Thyroid gland (tissue), 4 donors: ENCODE measurements at regions not wholly inside any gene's neighbourhood (a gene's known extent, or its start where the extent isn't known, plus 50 kb on each side); places are given as distances from the start of the nearest gene placed in this dataset.

ENCODE experiments used
- DNase-seq, 2 donors: peaks; one replicate each; pipeline ENCODE4 v3.0.0-alpha.2; 2019
- H3K27ac ChIP-seq, 3 donors: fragments of 200-600 bp; sonication (generic); 1 replicate in 2 of 3; 2 replicates in 1 of 3; pipeline ENCODE4 v1.5.1; 2016 to 2019; ENCODE audit warnings: mild to moderate bottlenecking in 1 of 3, moderate library complexity in 1 of 3
- H3K27me3 ChIP-seq: fragments of 200-600 bp; sonication (generic); one replicate; pipeline ENCODE4 v1.5.1; 2019
- H3K36me3 ChIP-seq, 2 donors: fragments of 200-600 bp; sonication (generic); one replicate each; pipeline ENCODE4 v1.5.1; 2016 to 2019
- H3K4me1 ChIP-seq, 2 donors: fragments of 200-600 bp; sonication (generic); one replicate each; pipeline ENCODE4 v1.5.1; 2017 to 2019
- H3K4me3 ChIP-seq, 3 donors: fragments of 200-600 bp; sonication (generic); replicated peaks in 1 of 3; 1 replicate in 2 of 3; 2 replicates in 1 of 3; pipeline ENCODE4 v1.5.1; 2016; ENCODE audit warnings: mild to moderate bottlenecking in 1 of 3
- H3K9me3 ChIP-seq: fragments of 200-600 bp; sonication (generic); one replicate; pipeline ENCODE4 v1.5.1; 2017
- POLR2A ChIP-seq, 2 donors: fragments of 450-650 bp; IDR thresholded peaks; one replicate each; pipeline ENCODE4 v1.6.1; 2017; ENCODE audit warnings: antibody characterized with exemption in 2 of 2, mild to moderate bottlenecking in 2 of 2, moderate library complexity in 1 of 2
- WGBS, 2 donors: methylation state at CpG; one replicate each; pipeline ENCODE4 v1.1.5; 2017; 5-methylcytosine and 5-hydroxymethylcytosine counted together
- intact Hi-C: fragments of 100-400 bp; cut with DNase I; formaldehyde crosslinking; loops from one replicate; pipeline ENCODE4 v1.15.1; 2023
- TF ChIP-seq, protein P1 (sequence below), 6 experiments: fragments of 200-600 bp in 3 of 6; fragments of 450-650 bp in 3 of 6; sonication (generic) in 3 of 6; IDR thresholded peaks; one replicate each; pipeline ENCODE4 v1.5.1; 2016 to 2019; ENCODE audit warnings: antibody characterized with exemption in 6 of 6, mild to moderate bottlenecking in 2 of 6, inconsistent platforms in 1 of 6, moderate library complexity in 1 of 6

DNA sequence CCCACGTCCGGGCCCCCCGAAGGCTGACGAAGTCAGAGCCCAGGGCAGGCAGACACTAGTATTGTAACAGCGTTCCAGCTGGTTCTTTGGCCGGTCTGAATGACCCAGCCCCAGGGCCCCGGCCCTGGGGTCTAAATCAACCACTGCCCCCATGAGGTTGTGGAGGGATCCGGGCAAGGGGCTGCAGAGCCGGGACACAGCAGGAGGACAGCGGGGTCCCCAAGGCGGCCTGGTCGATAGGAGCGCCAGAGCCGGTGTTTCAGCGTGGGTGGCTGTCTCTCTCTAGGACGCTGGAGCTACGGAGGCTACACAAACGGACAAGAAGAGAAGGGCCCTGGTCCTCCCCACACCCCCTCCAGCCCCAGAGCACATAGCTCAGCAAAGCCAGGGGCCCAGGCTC lies 101.8 kb downstream of the RBFOX3 start:
- Histone ChIP-seq H3K27me3 (no peaks in the 10 kb centered on the region), H3K4me3 (no peak overlapping the region), H3K9me3 (no peaks in the 10 kb centered on the region), H3K27ac (no peak overlapping the region), H3K36me3 (no peaks in the 10 kb centered on the region), H3K4me1 (no peaks in the 10 kb centered on the region)
- DNase-seq: no peak
- intact Hi-C loops: no loop called here
- TF ChIP-seq, protein P1, sequence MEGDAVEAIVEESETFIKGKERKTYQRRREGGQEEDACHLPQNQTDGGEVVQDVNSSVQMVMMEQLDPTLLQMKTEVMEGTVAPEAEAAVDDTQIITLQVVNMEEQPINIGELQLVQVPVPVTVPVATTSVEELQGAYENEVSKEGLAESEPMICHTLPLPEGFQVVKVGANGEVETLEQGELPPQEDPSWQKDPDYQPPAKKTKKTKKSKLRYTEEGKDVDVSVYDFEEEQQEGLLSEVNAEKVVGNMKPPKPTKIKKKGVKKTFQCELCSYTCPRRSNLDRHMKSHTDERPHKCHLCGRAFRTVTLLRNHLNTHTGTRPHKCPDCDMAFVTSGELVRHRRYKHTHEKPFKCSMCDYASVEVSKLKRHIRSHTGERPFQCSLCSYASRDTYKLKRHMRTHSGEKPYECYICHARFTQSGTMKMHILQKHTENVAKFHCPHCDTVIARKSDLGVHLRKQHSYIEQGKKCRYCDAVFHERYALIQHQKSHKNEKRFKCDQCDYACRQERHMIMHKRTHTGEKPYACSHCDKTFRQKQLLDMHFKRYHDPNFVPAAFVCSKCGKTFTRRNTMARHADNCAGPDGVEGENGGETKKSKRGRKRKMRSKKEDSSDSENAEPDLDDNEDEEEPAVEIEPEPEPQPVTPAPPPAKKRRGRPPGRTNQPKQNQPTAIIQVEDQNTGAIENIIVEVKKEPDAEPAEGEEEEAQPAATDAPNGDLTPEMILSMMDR (IDR thresholded peaks at IDR 0.05): no peak
- no peak for TF ChIP-seq POLR2A (IDR thresholded peaks at IDR 0.05)
- 72 to 80% methylated on average over 13 to 18 of the region's 18 CpGs for WGBS, 2 donors

DNA sequence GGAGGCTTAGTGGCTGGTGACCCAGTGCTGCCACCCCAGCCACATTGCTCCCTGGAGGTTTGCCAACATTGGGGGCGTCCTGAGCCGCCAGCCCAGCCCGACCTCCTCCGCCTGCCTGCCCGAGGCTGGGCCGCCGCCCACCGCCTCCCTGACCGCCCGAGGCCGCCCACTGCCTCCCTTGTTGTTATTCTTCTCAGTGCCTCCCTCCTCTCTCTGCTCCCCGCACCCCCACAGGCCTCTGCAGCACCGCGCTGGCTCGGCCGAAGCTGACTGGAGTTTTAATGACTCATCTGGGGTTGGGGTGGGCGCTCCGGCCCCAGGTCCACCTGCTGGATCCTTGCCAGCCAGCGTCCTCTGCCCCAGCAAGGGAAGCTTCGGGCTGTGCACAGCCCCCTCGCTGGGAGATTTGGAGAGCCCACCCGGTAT lies 102.5 kb downstream of the RBFOX3 start:
- Histone ChIP-seq H3K9me3 (no peaks in the 10 kb centered on the region), H3K4me3 (no peak overlapping the region), H3K4me1 (no peaks in the 10 kb centered on the region), H3K36me3 (no peaks in the 10 kb centered on the region), H3K27ac (no peak overlapping the region), H3K27me3 (no peaks in the 10 kb centered on the region)
- DNase-seq: no peak
- 28 to 40% methylated on average over 20 to 22 of the region's 22 CpGs for WGBS, 2 donors
- no peak for TF ChIP-seq POLR2A (IDR thresholded peaks at IDR 0.05)
- TF ChIP-seq, protein P1 (IDR thresholded peaks at IDR 0.05): no peak
- intact Hi-C loops: no loop called here

DNA sequence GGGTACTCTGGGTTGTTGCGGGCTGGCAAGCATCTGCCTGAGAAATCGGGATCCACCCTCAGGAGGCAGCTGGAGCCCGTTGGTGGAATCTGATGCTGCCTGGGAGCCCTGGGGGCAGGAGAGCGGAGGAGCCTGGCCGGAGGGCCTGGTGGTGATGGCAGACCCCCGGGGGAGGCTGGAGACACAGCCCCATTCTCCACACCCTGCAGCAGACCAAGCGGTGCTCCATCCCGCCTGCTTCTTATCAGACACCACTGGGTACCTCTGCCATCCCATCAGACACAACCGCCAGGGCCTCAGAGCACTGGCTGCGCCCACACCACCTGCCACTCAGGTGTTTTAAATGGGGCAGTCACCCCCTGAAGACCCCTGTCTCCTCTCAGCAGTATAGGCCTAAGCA lies 103.9 kb downstream of the RBFOX3 start:
- Histone ChIP-seq H3K4me1 (no peaks in the 10 kb centered on the region), H3K27ac (no peak overlapping the region), H3K36me3 (no peaks in the 10 kb centered on the region), H3K4me3 (no peak overlapping the region), H3K9me3 (no peaks in the 10 kb centered on the region), H3K27me3 (no peaks in the 10 kb centered on the region)
- WGBS, 2 donors: 89 to 92% methylated on average over 5 to 9 of the region's 10 CpGs
- intact Hi-C loops: no loop called here
- no peak for DNase-seq
- TF ChIP-seq POLR2A (IDR thresholded peaks at IDR 0.05): no peak
- TF ChIP-seq, protein P1 (IDR thresholded peaks at IDR 0.05): no peak

DNA sequence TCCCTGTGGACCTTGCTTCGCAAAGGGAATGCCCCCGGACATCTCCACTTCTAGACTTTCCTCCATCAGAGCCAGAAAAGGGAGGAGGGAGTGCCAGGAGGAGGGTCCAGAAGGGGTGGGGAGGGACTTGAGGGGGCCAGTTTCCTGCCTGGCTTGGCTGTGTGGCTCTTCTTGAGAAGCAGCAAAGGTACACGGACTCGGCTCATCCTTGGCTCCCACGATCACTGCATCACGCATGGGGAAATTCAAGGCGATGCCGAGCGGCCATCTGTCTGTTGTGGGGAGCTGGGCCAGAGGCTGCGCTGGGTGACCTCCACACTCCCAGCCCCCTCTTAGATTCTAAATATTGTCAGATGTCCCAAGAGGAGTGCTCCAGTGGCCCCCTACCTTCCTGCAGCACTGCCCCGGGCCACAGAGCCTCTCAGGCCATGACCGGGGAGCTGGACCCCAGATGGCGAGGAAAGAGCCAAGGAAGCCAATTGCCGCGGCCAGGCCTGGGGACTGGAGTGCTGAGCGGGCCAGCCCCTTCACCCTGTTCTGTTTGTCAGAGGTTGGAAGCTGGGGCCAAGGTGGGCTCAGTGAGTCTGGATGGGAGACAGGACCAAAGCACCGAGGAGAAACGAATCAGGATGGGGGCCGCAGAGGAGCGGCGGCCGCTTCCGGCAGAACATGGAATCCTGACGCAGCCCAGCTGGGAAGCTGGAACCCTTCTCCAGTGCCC lies 104.5 kb downstream of the RBFOX3 start:
- Histone ChIP-seq H3K4me3 (no peak overlapping the region), H3K27me3 (no peaks in the 10 kb centered on the region), H3K27ac (no peak overlapping the region), H3K36me3 (no peaks in the 10 kb centered on the region), H3K4me1 (no peaks in the 10 kb centered on the region), H3K9me3 (no peaks in the 10 kb centered on the region)
- no peak for DNase-seq
- TF ChIP-seq, protein P1 (IDR thresholded peaks at IDR 0.05): no peak
- TF ChIP-seq POLR2A (IDR thresholded peaks at IDR 0.05): no peak
- intact Hi-C loops: no loop called here
- 87 to 91% methylated on average over 20 to 24 of the region's 24 CpGs for WGBS, 2 donors

DNA sequence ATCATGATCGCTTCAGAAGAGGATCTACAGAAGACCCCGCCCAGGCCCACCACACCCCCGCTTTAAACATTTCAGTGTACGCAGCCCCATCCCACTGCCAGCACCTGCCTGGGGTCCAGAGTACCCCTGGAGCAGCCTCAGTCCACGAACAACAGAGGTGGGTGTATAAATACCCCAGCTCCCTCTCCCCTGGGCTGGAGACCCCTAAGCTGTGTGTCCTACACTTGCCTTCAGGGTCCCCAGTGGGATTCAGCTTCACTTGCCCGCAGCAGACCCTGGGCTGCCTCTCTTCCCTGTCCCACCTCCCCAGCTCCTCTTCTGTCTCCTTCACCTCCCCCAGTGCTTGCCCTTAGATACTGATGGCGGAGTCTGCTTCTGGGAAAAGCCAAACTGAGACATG lies 105.7 kb downstream of the RBFOX3 start:
- Histone ChIP-seq H3K36me3 (no peaks in the 10 kb centered on the region), H3K27me3 (no peaks in the 10 kb centered on the region), H3K4me1 (no peaks in the 10 kb centered on the region), H3K27ac (no peak overlapping the region), H3K9me3 (no peaks in the 10 kb centered on the region), H3K4me3 (no peak overlapping the region)
- DNase-seq: no peak
- WGBS, 2 donors: 91% methylated on average over 7 of the region's 7 CpGs
- TF ChIP-seq, protein P1 (IDR thresholded peaks at IDR 0.05): no peak
- TF ChIP-seq POLR2A (IDR thresholded peaks at IDR 0.05): no peak
- intact Hi-C loops: no loop called here
